A673 (cell line): ENCODE measurements at regions not wholly inside any gene's neighbourhood (a gene's known extent, or its start where the extent isn't known, plus 50 kb on each side); places are given as distances from the start of the nearest gene placed in this dataset.

Experiments used
- BruUV-seq: library from RNA; stranded (reverse); fragments of 400-500 nt; replicated peaks from 2 replicates; lab custom pipeline; 2021; lab: Mats Ljungman, UMichigan
- CTCF ChIA-PET: fragments of 300-600 bp; sonication (Branson Sonifier 250); formaldehyde crosslinking; loops from one replicate; lab custom pipeline; 2022; ENCODE audit warnings: antibody characterized with exemption; lab: Charles Lee
- POLR2A ChIA-PET: fragments of 300-600 bp; sonication (Branson Sonifier 250); formaldehyde crosslinking; loops from one replicate; lab custom pipeline; 2022; ENCODE audit warnings: antibody characterized with exemption; ENCODE audit not compliant: low non-redundant PET; lab: Charles Lee
- DNase-seq: peaks from one replicate; pipeline ENCODE4 v3.0.0-alpha.2; 2015; ENCODE audit warnings: low spot score
- H3K27ac ChIP-seq: fragments of 200-600 bp; sonication (generic); 2 replicates; pipeline ENCODE4 v1.5.1; 2016; ENCODE audit warnings: mixed run types, low read depth, mild to moderate bottlenecking, mixed read lengths, antibody characterized with exemption, low read length; ENCODE audit not compliant: poor library complexity, severe bottlenecking
- H3K27me3 ChIP-seq: fragments of 200-600 bp; sonication (generic); replicated peaks from 2 replicates; pipeline ENCODE4 v1.6.1; 2017; ENCODE audit warnings: mixed run types, low read depth, mild to moderate bottlenecking, mixed read lengths, antibody characterized with exemption, low read length; ENCODE audit not compliant: insufficient read depth, poor library complexity
- H3K36me3 ChIP-seq: fragments of 200-600 bp; sonication (generic); 2 replicates; pipeline ENCODE4 v1.6.1; 2016; ENCODE audit warnings: mixed run types, mild to moderate bottlenecking, mixed read lengths, antibody characterized with exemption, low read length; ENCODE audit not compliant: insufficient read depth, poor library complexity, severe bottlenecking
- H3K4me1 ChIP-seq: fragments of 200-600 bp; sonication (generic); 2 replicates; pipeline ENCODE4 v1.6.1; 2017; ENCODE audit warnings: mixed run types, mild to moderate bottlenecking, mixed read lengths, antibody characterized with exemption, low read length; ENCODE audit not compliant: insufficient read depth, poor library complexity, severe bottlenecking
- H3K4me3 ChIP-seq: fragments of 200-600 bp; sonication (generic); 2 replicates; pipeline ENCODE4 v1.5.1; 2016; ENCODE audit warnings: low read depth, mixed run types, mild to moderate bottlenecking, mixed read lengths, low read length; ENCODE audit not compliant: poor library complexity, severe bottlenecking
- H3K9me3 ChIP-seq: fragments of 200-600 bp; sonication (generic); 2 replicates; pipeline ENCODE4 v1.6.1; 2016; ENCODE audit warnings: mixed run types, low read depth, mild to moderate bottlenecking, mixed read lengths, antibody characterized with exemption, low read length; ENCODE audit not compliant: poor library complexity, severe bottlenecking
- EZH2 ChIP-seq: fragments of 200-600 bp; sonication (generic); IDR thresholded peaks from 2 replicates; pipeline ENCODE4 v1.6.1; 2017; ENCODE audit warnings: borderline replicate concordance, low read depth, mild to moderate bottlenecking, mixed read lengths, antibody characterized with exemption, low read length; ENCODE audit not compliant: poor library complexity, severe bottlenecking
- intact Hi-C: fragments of 100-400 bp; cut with micrococcal nuclease; formaldehyde crosslinking; loops from one replicate; pipeline ENCODE4 v1.10.0; 2022; ENCODE audit not compliant: unreplicated experiment
- TF ChIP-seq, protein P1 (sequence below): fragments of 300-800, 200-600 bp; sonication (generic); conservative IDR thresholded peaks from 2 replicates; pipeline ENCODE4 v1.5.1; 2017; ENCODE audit warnings: low read depth, mild to moderate bottlenecking, antibody characterized with exemption, low read length, moderate library complexity, mixed read lengths

DNA sequence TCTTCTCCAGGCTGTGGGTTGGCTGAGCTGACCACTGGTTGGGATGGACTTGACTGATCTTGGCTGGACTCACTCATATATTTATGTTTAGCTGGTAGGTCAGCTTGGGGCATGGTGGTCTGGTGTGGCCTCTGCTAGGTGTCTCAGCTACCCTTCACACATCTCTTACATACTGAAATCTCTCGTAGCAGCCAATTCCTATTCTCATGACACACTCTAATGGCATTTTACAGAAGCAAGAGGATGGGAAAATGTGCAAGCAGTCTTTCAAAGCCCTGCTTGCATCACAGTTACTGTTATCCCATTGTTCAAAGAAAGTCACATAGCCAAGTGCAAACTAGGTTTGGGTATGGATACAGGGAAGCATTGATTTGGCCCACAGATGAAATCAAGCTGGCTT is 55.5 kb upstream of the PCDH18 start:
- CTCF ChIA-PET = no interaction called here
- peaks cover 8% of the 10 kb centered on the region for H3K4me1 ChIP-seq
- H3K36me3 ChIP-seq = no peaks in the 10 kb centered on the region
- H3K4me3 ChIP-seq = no peak overlapping the region
- no peak overlapping the region for H3K27ac ChIP-seq
- POLR2A ChIA-PET = no interaction called here
- H3K9me3 ChIP-seq = no peaks in the 10 kb centered on the region
- intact Hi-C loops = no loop called here
- DNase-seq = no peak
- TF ChIP-seq, protein P1, sequence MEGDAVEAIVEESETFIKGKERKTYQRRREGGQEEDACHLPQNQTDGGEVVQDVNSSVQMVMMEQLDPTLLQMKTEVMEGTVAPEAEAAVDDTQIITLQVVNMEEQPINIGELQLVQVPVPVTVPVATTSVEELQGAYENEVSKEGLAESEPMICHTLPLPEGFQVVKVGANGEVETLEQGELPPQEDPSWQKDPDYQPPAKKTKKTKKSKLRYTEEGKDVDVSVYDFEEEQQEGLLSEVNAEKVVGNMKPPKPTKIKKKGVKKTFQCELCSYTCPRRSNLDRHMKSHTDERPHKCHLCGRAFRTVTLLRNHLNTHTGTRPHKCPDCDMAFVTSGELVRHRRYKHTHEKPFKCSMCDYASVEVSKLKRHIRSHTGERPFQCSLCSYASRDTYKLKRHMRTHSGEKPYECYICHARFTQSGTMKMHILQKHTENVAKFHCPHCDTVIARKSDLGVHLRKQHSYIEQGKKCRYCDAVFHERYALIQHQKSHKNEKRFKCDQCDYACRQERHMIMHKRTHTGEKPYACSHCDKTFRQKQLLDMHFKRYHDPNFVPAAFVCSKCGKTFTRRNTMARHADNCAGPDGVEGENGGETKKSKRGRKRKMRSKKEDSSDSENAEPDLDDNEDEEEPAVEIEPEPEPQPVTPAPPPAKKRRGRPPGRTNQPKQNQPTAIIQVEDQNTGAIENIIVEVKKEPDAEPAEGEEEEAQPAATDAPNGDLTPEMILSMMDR = no peak
- TF ChIP-seq EZH2 = no peak
- no TSS peak for BruUV-seq
- no peaks in the 10 kb centered on the region for H3K27me3 ChIP-seq

DNA sequence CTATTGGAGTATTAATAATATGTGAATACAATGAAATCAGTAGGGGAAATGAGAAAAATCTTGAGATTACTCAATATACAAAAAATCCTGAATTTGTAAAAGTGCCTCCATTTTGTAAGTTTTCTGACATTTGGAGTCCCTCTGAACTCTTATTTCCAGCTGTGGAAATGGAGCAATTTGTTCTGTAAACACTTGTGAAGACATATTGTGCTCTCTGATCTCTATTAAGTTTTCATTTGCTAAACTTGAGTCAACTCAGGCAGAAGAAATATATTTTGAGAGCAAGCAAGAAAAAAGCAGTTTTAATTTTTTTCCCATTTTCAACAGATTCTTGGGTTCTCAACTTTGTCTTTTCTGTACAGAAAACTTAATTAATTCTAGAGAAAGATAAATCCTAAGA is 51.4 kb upstream of the PCDH18 start:
- TF ChIP-seq, protein P1 = no peak
- TF ChIP-seq EZH2 = no peak
- H3K27ac ChIP-seq = no peak overlapping the region
- no peaks in the 10 kb centered on the region for H3K4me1 ChIP-seq
- H3K9me3 ChIP-seq = no peaks in the 10 kb centered on the region
- BruUV-seq = no TSS peak
- no peaks in the 10 kb centered on the region for H3K36me3 ChIP-seq
- H3K27me3 ChIP-seq = no peaks in the 10 kb centered on the region
- POLR2A ChIA-PET = no interaction called here
- intact Hi-C loops = no loop called here
- no peak for DNase-seq
- CTCF ChIA-PET = no interaction called here
- no peak overlapping the region for H3K4me3 ChIP-seq
